ENCODE measurements at regions not wholly inside any gene's neighbourhood (a gene's known extent, or its start where the extent isn't known, plus 50 kb on each side); places are given as distances from the start of the nearest gene placed in this dataset.

DNA sequence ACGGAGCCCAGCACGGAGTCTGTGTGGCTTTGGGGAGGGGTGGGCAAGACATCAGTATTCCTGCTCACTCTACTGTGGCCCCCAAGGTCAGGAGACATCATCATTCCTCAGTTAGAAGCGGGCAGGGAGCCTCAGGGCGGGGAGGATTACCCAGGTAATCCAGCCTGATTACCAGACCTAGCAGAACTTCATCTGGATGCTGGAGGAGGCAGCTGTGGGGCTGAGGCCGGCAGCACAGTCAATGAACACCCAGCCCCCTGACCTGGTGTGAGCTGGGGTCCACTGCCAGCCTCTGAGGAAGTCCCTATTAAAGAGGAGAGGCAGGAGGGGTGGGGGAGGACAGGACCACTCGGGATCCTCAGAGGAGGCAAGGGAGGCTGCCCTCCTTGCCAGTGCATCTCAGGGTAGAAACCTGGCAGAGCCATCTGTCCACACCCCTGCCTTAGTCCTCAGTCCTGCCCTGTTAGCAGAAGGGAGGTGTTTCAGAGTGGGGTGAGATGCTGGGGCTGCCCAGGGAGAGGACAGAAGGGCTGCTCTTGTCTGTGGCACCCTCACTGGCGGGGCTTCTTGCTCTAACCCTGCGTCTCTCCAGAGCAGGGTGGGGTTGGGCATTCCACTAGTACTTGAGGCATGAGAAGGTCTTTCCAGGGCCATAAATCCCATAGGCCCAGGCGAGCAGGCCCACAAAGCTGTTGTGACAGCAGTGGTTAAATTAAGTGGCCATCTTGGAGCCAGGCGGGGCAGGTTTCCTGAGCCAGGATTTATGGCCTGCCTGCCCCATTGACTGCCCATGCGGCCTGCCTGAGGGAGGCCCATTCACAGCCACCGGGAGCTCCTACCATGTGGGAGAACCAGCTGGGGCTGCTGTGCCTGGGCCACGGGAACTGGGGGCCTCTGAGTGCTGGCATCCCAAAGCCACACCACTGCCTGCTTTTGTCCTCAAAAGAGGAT, 82.1 kb downstream of the LINGO1 start:
- TF ChIP-seq, protein P1, sequence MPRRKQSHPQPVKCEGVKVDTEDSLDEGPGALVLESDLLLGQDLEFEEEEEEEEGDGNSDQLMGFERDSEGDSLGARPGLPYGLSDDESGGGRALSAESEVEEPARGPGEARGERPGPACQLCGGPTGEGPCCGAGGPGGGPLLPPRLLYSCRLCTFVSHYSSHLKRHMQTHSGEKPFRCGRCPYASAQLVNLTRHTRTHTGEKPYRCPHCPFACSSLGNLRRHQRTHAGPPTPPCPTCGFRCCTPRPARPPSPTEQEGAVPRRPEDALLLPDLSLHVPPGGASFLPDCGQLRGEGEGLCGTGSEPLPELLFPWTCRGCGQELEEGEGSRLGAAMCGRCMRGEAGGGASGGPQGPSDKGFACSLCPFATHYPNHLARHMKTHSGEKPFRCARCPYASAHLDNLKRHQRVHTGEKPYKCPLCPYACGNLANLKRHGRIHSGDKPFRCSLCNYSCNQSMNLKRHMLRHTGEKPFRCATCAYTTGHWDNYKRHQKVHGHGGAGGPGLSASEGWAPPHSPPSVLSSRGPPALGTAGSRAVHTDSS (CRISPR knock-in tag; conservative IDR thresholded peaks at IDR 0.05) = no peak
- no peak for TF ChIP-seq SIX4 (CRISPR knock-in tag; IDR thresholded peaks at IDR 0.05)
- no peak for TF ChIP-seq ZNF770 (CRISPR knock-in tag; IDR thresholded peaks at IDR 0.05)
- H3K36me3 ChIP-seq (replicated peaks in 1 of 2; ENCODE audit: control insufficient read depth in 1 of 2, insufficient read depth in 2 of 2, low read length in 2 of 2) = no peaks in the 10 kb centered on the region
- no peak for DNase-seq (ENCODE audit: low spot score)
- H3K4me3 ChIP-seq (replicated peaks in 1 of 3; ENCODE audit: insufficient read depth in 1 of 3, low read depth in 2 of 3, low read length in 3 of 3) = no peak overlapping the region
- no peaks in the 10 kb centered on the region for H3K9me3 ChIP-seq (ENCODE audit: low read length)
- H3K27ac ChIP-seq (ENCODE audit: extremely low read length, insufficient read depth, low read length) = no peak overlapping the region
- no peak overlapping the region for H2AFZ ChIP-seq (ENCODE audit: low read length)
- no TSS peak for BruUV-seq (replicated peaks)
- no peak for ATAC-seq
- WGBS (ENCODE audit: low lambda C conversion rate) = 0% methylated on average over 3 of the region's 13 CpGs
- in situ Hi-C loops (cut with HindIII; ENCODE audit: extremely low pct_ligation_motif_present, low pct_unique_long_range_greater_than_20kb) (no loop called here), intact Hi-C loops (cut with micrococcal nuclease; ENCODE audit: unreplicated experiment) (no loop called here)
- no peak for FAIRE-seq
- CTCF ChIA-PET (ENCODE audit: low intra/inter-chr PET ratio, low total read pairs) = no interaction called here
- H4K20me1 ChIP-seq (ENCODE audit: insufficient read depth, low read length) = no peaks in the 10 kb centered on the region
- peaks cover 4 to 43% of the 10 kb centered on the region in 2 experiments; a peak in 3 of 5 replicates for H3K27me3 ChIP-seq (ENCODE audit: control insufficient read depth in 1 of 2, insufficient read depth in 2 of 2, low read length in 2 of 2)
- no peak overlapping the region for H3K9ac ChIP-seq (ENCODE audit: insufficient read depth, low read depth, low read length)
- H3K79me2 ChIP-seq (ENCODE audit: insufficient read depth, low read length) = no peaks in the 10 kb centered on the region
- no peak overlapping the region for H3K4me2 ChIP-seq (ENCODE audit: low read depth, low read length)
- POLR2A ChIA-PET = no interaction called here
- peaks cover 40% of the 10 kb centered on the region for H3K4me1 ChIP-seq (ENCODE audit: insufficient read depth, low read length)

All from HepG2 (cell line).